Calu3 (cell line): ENCODE measurements at regions not wholly inside any gene's neighbourhood (a gene's known extent, or its start where the extent isn't known, plus 50 kb on each side); places are given as distances from the start of the nearest gene placed in this dataset.

Experiments used
- BruUV-seq: library from RNA; stranded (reverse); fragments of 400-500 nt; replicated peaks from 2 replicates; lab custom pipeline; 2021; lab: Mats Ljungman, UMichigan
- CTCF ChIA-PET: fragments of 300-600 bp; sonication (Branson Sonifier 250); formaldehyde crosslinking; loops from one replicate; lab custom pipeline; 2022; ENCODE audit warnings: antibody characterized with exemption; lab: Charles Lee
- DNase-seq: peaks from one replicate; pipeline ENCODE4 v3.0.0; 2022
- H3K27ac Mint-ChIP-seq: one replicate; pipeline ENCODE4 v1.8.0; 2022; ENCODE audit warnings: mixed read lengths; ENCODE audit not compliant: unreplicated experiment
- H3K27me3 Mint-ChIP-seq: one replicate; pipeline ENCODE4 v1.8.0; 2022; ENCODE audit warnings: mixed read lengths; ENCODE audit not compliant: unreplicated experiment
- H3K36me3 Mint-ChIP-seq: one replicate; pipeline ENCODE4 v1.8.0; 2022; ENCODE audit warnings: mild to moderate bottlenecking, moderate library complexity, mixed read lengths; ENCODE audit not compliant: insufficient read depth, unreplicated experiment
- H3K4me1 Mint-ChIP-seq: one replicate; pipeline ENCODE4 v1.8.0; 2022; ENCODE audit warnings: mild to moderate bottlenecking, low read depth, mixed read lengths; ENCODE audit not compliant: unreplicated experiment
- H3K4me3 Mint-ChIP-seq: one replicate; pipeline ENCODE4 v1.8.0; 2022; ENCODE audit warnings: mild to moderate bottlenecking, low read depth, moderate library complexity, mixed read lengths; ENCODE audit not compliant: unreplicated experiment
- H3K9me3 Mint-ChIP-seq: one replicate; pipeline ENCODE4 v1.8.0; 2022; ENCODE audit warnings: low read depth, mixed read lengths; ENCODE audit not compliant: unreplicated experiment
- CTCF ChIP-seq: fragments of 200-600 bp; IDR thresholded peaks from one replicate; pipeline ENCODE4 v1.8.0; 2022; ENCODE audit warnings: antibody characterized with exemption; ENCODE audit not compliant: unreplicated experiment
- intact Hi-C: fragments of 100-400 bp; cut with micrococcal nuclease; formaldehyde crosslinking; loops from one replicate; pipeline ENCODE4 v1.10.0; 2022; ENCODE audit not compliant: unreplicated experiment

- CTCF ChIA-PET = no interaction called here
- Mint-ChIP-seq H3K27me3 (no peaks in the 10 kb centered on the region), H3K4me3 (no peak overlapping the region), H3K27ac (no peak overlapping the region), H3K36me3 (no peaks in the 10 kb centered on the region), H3K9me3 (no peaks in the 10 kb centered on the region), H3K4me1 (no peaks in the 10 kb centered on the region)
- TF ChIP-seq CTCF = no peak
- DNase-seq = no peak
- intact Hi-C loops = no loop called here
- BruUV-seq = no TSS peak
Observed at GRCh38 chr13:89857502-89857901, 1490.0 kb upstream of the MIR17HG start.

- Mint-ChIP-seq H3K4me3 (no peak overlapping the region), H3K4me1 (no peaks in the 10 kb centered on the region), H3K36me3 (no peaks in the 10 kb centered on the region), H3K27me3 (no peaks in the 10 kb centered on the region), H3K9me3 (no peaks in the 10 kb centered on the region), H3K27ac (no peak overlapping the region)
- no peak for TF ChIP-seq CTCF
- intact Hi-C loops = no loop called here
- no TSS peak for BruUV-seq
- CTCF ChIA-PET = interaction anchor here (0.7 kb wide), 1 partner anchor 10 kb away, joined by 3 read pairs; no protein-coding TSS in a partner anchor
- no peak for DNase-seq
Observed at GRCh38 chr13:89862011-89862690, 1485.3 kb upstream of the MIR17HG start.

- DNase-seq = no peak
- H3K4me1 Mint-ChIP-seq = no peaks in the 10 kb centered on the region
- intact Hi-C loops = no loop called here
- H3K27me3 Mint-ChIP-seq = no peaks in the 10 kb centered on the region
- no peak overlapping the region for H3K4me3 Mint-ChIP-seq
- H3K9me3 Mint-ChIP-seq = no peaks in the 10 kb centered on the region
- H3K36me3 Mint-ChIP-seq = no peaks in the 10 kb centered on the region
- CTCF ChIA-PET = interaction anchor here (0.7 kb wide), 1 partner anchor 9 kb away, joined by 3 read pairs; no protein-coding TSS in a partner anchor
- no TSS peak for BruUV-seq
- no peak overlapping the region for H3K27ac Mint-ChIP-seq
- no peak for TF ChIP-seq CTCF
Observed at GRCh38 chr13:89862691-89863036, 1484.8 kb upstream of the MIR17HG start.

GRCh38 chr13:89865164-89866064 lies 1482.1 kb upstream of the MIR17HG start:
- no peak overlapping the region for H3K27ac Mint-ChIP-seq
- TF ChIP-seq CTCF = no peak
- no peaks in the 10 kb centered on the region for H3K36me3 Mint-ChIP-seq
- CTCF ChIA-PET = no interaction called here
- no peak for DNase-seq
- H3K4me3 Mint-ChIP-seq = no peak overlapping the region
- intact Hi-C loops = no loop called here
- no peaks in the 10 kb centered on the region for H3K27me3 Mint-ChIP-seq
- no peaks in the 10 kb centered on the region for H3K9me3 Mint-ChIP-seq
- BruUV-seq = no TSS peak
- no peaks in the 10 kb centered on the region for H3K4me1 Mint-ChIP-seq
